ENCODE measurements at regions not wholly inside any gene's neighbourhood (a gene's known extent, or its start where the extent isn't known, plus 50 kb on each side); places are given as distances from the start of the nearest gene placed in this dataset.
A peak's percentile ranks its signal among the peaks of the same experiment; 100 is the strongest.

- TF ChIP-seq CTCF (IDR thresholded peaks at IDR 0.05; ENCODE audit: low read depth, low read length) = no peak
- no peak for DNase-seq (ENCODE audit: low read depth in 2 of 2)
- H3K4me3 ChIP-seq (replicated peaks in 1 of 2; ENCODE audit: low read depth in 2 of 2, low read length in 2 of 2) = no peak overlapping the region
Measured at GRCh38 chr10:121414366-121415062, 183.7 kb downstream of the FGFR2 start.

- no peak for TF ChIP-seq CTCF (IDR thresholded peaks at IDR 0.05; ENCODE audit: low read depth, low read length)
- H3K4me3 ChIP-seq (replicated peaks in 1 of 2; ENCODE audit: low read depth in 2 of 2, low read length in 2 of 2) = no peak overlapping the region
- no peak for DNase-seq (ENCODE audit: low read depth in 2 of 2)
Measured at GRCh38 chr10:121415063-121415399, 183.2 kb downstream of the FGFR2 start.

GRCh38 chr10:121416071-121416470 is 182.2 kb downstream of the FGFR2 start:
- no peak overlapping the region for H3K4me3 ChIP-seq (replicated peaks in 1 of 2; ENCODE audit: low read depth in 2 of 2, low read length in 2 of 2)
- TF ChIP-seq CTCF (IDR thresholded peaks at IDR 0.05; ENCODE audit: low read depth, low read length) = no peak
- no peak for DNase-seq (ENCODE audit: low read depth in 2 of 2)

GRCh38 chr10:121417298-121417697 is 180.9 kb downstream of the FGFR2 start:
- H3K4me3 ChIP-seq (replicated peaks in 1 of 2; ENCODE audit: low read depth in 2 of 2, low read length in 2 of 2) = no peak overlapping the region
- TF ChIP-seq CTCF (IDR thresholded peaks at IDR 0.05; ENCODE audit: low read depth, low read length) = no peak
- no peak for DNase-seq (ENCODE audit: low read depth in 2 of 2)

- peak in 1 of 2 donors; percentile 3 for DNase-seq (ENCODE audit: low read depth in 2 of 2)
- no peak overlapping the region for H3K4me3 ChIP-seq (replicated peaks in 1 of 2; ENCODE audit: low read depth in 2 of 2, low read length in 2 of 2)
- no peak for TF ChIP-seq CTCF (IDR thresholded peaks at IDR 0.05; ENCODE audit: low read depth, low read length)
Measured at GRCh38 chr10:121418126-121418777, 180.0 kb downstream of the FGFR2 start.

- no peak for DNase-seq (ENCODE audit: low read depth in 2 of 2)
- TF ChIP-seq CTCF (IDR thresholded peaks at IDR 0.05; ENCODE audit: low read depth, low read length) = no peak
- H3K4me3 ChIP-seq (replicated peaks in 1 of 2; ENCODE audit: low read depth in 2 of 2, low read length in 2 of 2) = no peak overlapping the region
Measured at GRCh38 chr10:121420006-121420405, 178.2 kb downstream of the FGFR2 start.

Data from cardiac fibroblast (primary cell).